ENCODE measurements at regions not wholly inside any gene's neighbourhood (a gene's known extent, or its start where the extent isn't known, plus 50 kb on each side); places are given as distances from the start of the nearest gene placed in this dataset.

- TF ChIP-seq, protein P1, sequence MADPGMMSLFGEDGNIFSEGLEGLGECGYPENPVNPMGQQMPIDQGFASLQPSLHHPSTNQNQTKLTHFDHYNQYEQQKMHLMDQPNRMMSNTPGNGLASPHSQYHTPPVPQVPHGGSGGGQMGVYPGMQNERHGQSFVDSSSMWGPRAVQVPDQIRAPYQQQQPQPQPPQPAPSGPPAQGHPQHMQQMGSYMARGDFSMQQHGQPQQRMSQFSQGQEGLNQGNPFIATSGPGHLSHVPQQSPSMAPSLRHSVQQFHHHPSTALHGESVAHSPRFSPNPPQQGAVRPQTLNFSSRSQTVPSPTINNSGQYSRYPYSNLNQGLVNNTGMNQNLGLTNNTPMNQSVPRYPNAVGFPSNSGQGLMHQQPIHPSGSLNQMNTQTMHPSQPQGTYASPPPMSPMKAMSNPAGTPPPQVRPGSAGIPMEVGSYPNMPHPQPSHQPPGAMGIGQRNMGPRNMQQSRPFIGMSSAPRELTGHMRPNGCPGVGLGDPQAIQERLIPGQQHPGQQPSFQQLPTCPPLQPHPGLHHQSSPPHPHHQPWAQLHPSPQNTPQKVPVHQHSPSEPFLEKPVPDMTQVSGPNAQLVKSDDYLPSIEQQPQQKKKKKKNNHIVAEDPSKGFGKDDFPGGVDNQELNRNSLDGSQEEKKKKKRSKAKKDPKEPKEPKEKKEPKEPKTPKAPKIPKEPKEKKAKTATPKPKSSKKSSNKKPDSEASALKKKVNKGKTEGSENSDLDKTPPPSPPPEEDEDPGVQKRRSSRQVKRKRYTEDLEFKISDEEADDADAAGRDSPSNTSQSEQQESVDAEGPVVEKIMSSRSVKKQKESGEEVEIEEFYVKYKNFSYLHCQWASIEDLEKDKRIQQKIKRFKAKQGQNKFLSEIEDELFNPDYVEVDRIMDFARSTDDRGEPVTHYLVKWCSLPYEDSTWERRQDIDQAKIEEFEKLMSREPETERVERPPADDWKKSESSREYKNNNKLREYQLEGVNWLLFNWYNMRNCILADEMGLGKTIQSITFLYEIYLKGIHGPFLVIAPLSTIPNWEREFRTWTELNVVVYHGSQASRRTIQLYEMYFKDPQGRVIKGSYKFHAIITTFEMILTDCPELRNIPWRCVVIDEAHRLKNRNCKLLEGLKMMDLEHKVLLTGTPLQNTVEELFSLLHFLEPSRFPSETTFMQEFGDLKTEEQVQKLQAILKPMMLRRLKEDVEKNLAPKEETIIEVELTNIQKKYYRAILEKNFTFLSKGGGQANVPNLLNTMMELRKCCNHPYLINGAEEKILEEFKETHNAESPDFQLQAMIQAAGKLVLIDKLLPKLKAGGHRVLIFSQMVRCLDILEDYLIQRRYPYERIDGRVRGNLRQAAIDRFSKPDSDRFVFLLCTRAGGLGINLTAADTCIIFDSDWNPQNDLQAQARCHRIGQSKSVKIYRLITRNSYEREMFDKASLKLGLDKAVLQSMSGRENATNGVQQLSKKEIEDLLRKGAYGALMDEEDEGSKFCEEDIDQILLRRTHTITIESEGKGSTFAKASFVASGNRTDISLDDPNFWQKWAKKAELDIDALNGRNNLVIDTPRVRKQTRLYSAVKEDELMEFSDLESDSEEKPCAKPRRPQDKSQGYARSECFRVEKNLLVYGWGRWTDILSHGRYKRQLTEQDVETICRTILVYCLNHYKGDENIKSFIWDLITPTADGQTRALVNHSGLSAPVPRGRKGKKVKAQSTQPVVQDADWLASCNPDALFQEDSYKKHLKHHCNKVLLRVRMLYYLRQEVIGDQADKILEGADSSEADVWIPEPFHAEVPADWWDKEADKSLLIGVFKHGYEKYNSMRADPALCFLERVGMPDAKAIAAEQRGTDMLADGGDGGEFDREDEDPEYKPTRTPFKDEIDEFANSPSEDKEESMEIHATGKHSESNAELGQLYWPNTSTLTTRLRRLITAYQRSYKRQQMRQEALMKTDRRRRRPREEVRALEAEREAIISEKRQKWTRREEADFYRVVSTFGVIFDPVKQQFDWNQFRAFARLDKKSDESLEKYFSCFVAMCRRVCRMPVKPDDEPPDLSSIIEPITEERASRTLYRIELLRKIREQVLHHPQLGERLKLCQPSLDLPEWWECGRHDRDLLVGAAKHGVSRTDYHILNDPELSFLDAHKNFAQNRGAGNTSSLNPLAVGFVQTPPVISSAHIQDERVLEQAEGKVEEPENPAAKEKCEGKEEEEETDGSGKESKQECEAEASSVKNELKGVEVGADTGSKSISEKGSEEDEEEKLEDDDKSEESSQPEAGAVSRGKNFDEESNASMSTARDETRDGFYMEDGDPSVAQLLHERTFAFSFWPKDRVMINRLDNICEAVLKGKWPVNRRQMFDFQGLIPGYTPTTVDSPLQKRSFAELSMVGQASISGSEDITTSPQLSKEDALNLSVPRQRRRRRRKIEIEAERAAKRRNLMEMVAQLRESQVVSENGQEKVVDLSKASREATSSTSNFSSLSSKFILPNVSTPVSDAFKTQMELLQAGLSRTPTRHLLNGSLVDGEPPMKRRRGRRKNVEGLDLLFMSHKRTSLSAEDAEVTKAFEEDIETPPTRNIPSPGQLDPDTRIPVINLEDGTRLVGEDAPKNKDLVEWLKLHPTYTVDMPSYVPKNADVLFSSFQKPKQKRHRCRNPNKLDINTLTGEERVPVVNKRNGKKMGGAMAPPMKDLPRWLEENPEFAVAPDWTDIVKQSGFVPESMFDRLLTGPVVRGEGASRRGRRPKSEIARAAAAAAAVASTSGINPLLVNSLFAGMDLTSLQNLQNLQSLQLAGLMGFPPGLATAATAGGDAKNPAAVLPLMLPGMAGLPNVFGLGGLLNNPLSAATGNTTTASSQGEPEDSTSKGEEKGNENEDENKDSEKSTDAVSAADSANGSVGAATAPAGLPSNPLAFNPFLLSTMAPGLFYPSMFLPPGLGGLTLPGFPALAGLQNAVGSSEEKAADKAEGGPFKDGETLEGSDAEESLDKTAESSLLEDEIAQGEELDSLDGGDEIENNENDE (IDR thresholded peaks at IDR 0.05; ENCODE audit: insufficient replicate concordance, low read length), result no peak
- TF ChIP-seq TBP (IDR thresholded peaks at IDR 0.05; ENCODE audit: low read depth, low read length) (no peak), ZNF274 (IDR thresholded peaks at IDR 0.05; ENCODE audit: borderline replicate concordance, extremely low read depth, low read length) (no peak), SAP30 (IDR thresholded peaks at IDR 0.05; ENCODE audit: insufficient read depth, insufficient replicate concordance, low read length) (no peak), EP300 (IDR thresholded peaks at IDR 0.05; ENCODE audit: borderline replicate concordance in 1 of 2, low read depth in 2 of 2, low read length in 2 of 2) (no peak), BCL11A (IDR thresholded peaks at IDR 0.05; ENCODE audit: low read depth in 2 of 2, low read length in 2 of 2) (no peak), SP4 (IDR thresholded peaks at IDR 0.05; ENCODE audit: low read length) (no peak), TAF1 (IDR thresholded peaks at IDR 0.05; ENCODE audit: low read depth, low read length) (no peak), PHF8 (conservative IDR thresholded peaks at IDR 0.05; ENCODE audit: low read depth, low read length) (no peak), HDAC2 (IDR thresholded peaks at IDR 0.05; ENCODE audit: borderline replicate concordance in 1 of 2, low read depth in 2 of 2, low read length in 2 of 2) (no peak), SP1 (IDR thresholded peaks at IDR 0.05; ENCODE audit: low read depth, low read length) (no peak), YY1 (IDR thresholded peaks at IDR 0.05; ENCODE audit: low read depth, low read length) (no peak), CHD1 (IDR thresholded peaks at IDR 0.05; ENCODE audit: low read depth, low read length) (no peak)
Observed at GRCh38 chr9:79857188-79857587, 285.4 kb downstream of the TLE4 start (continued).
